Keratinocyte (primary cell): ENCODE measurements at regions not wholly inside any gene's neighbourhood (a gene's known extent, or its start where the extent isn't known, plus 50 kb on each side); places are given as distances from the start of the nearest gene placed in this dataset.

ENCODE experiments used
- DNase-seq: peaks from one replicate; pipeline ENCODE4 v3.0.0-alpha.2; 2011; ENCODE audit warnings: low read depth, missing footprints, low spot score
- FAIRE-seq: peaks from 2 replicates; lab custom pipeline; 2011; peaks lifted over from hg19 to GRCh38; lab: Jason Lieb, UNC
- H2AFZ ChIP-seq: 2 replicates; pipeline ENCODE4 v1.6.0; 2012; ENCODE audit warnings: low read length, control low read depth, inconsistent platforms; ENCODE audit not compliant: control insufficient read depth
- H3K27ac ChIP-seq: 2 replicates; pipeline ENCODE4 v1.5.1; 2011; ENCODE audit warnings: low read length; ENCODE audit not compliant: control insufficient read depth, insufficient read depth
- H3K27me3 ChIP-seq: 3 replicates; pipeline ENCODE4 v1.6.0; 2011; ENCODE audit warnings: low read length; ENCODE audit not compliant: control insufficient read depth, insufficient read depth; ENCODE audit errors: extremely low read depth
- H3K36me3 ChIP-seq, 2 experiments: 2 replicates in 1 of 2; 3 replicates in 1 of 2; pipeline ENCODE4 v1.5.1; 2011; ENCODE audit warnings: low read length in 2 of 2, mild to moderate bottlenecking in 1 of 2; ENCODE audit not compliant: control insufficient read depth in 2 of 2, insufficient read depth in 2 of 2; ENCODE audit errors: extremely low read depth in 1 of 2
- H3K4me1 ChIP-seq: 3 replicates; pipeline ENCODE4 v1.5.1; 2011; ENCODE audit warnings: low read length; ENCODE audit not compliant: control insufficient read depth, insufficient read depth; ENCODE audit errors: extremely low read depth
- H3K4me2 ChIP-seq: 3 replicates; pipeline ENCODE4 v1.6.0; 2011; ENCODE audit warnings: low read depth, low read length; ENCODE audit not compliant: control insufficient read depth, insufficient read depth; ENCODE audit errors: extremely low read depth
- H3K4me3 ChIP-seq, 3 experiments: fragments of 200-600 bp in 1 of 3; sonication (generic) in 1 of 3; 2 replicates in 2 of 3; 3 replicates in 1 of 3; pipeline ENCODE4 v1.5.1; 2011 to 2016; ENCODE audit warnings: low read length in 3 of 3, mild to moderate bottlenecking in 3 of 3, control low read depth in 2 of 3, inconsistent platforms in 1 of 3, low read depth in 1 of 3, mixed read lengths in 1 of 3, mixed run types in 1 of 3, moderate library complexity in 1 of 3; ENCODE audit not compliant: control insufficient read depth in 2 of 3, insufficient read depth in 2 of 3; ENCODE audit errors: extremely low read depth in 1 of 3
- H3K79me2 ChIP-seq: 2 replicates; pipeline ENCODE4 v1.6.0; 2012; ENCODE audit warnings: low read length; ENCODE audit not compliant: control insufficient read depth, insufficient read depth
- H3K9ac ChIP-seq: 3 replicates; pipeline ENCODE4 v1.6.0; 2011; ENCODE audit warnings: low read length; ENCODE audit not compliant: control insufficient read depth, insufficient read depth; ENCODE audit errors: extremely low read depth
- H3K9me1 ChIP-seq: 3 replicates; pipeline ENCODE4 v1.6.0; 2011; ENCODE audit warnings: low read length; ENCODE audit not compliant: control insufficient read depth, insufficient read depth; ENCODE audit errors: extremely low read depth
- H3K9me3 ChIP-seq: 2 replicates; pipeline ENCODE4 v1.5.1; 2012; ENCODE audit warnings: low read depth, low read length; ENCODE audit not compliant: control insufficient read depth
- H4K20me1 ChIP-seq: 3 replicates; pipeline ENCODE4 v1.6.0; 2011; ENCODE audit warnings: low read length; ENCODE audit not compliant: control insufficient read depth, insufficient read depth; ENCODE audit errors: extremely low read depth
- EZH2 ChIP-seq: IDR thresholded peaks from one replicate; pipeline ENCODE4 v1.6.1; 2012; ENCODE audit warnings: inconsistent platforms, mild to moderate bottlenecking, low read length, moderate library complexity
- dilution Hi-C: fragments of 300-500 bp; cut with MboI; formaldehyde crosslinking; loops from one replicate; pipeline ENCODE4 v1.7.0; 2020; ENCODE audit warnings: low sequenced_read_pairs; ENCODE audit not compliant: extremely low pct_ligation_motif_present
- TF ChIP-seq, protein P1 (sequence below), 3 experiments: IDR thresholded peaks in 1 of 3; conservative IDR thresholded peaks in 1 of 3; optimal IDR thresholded peaks in 1 of 3; 2 replicates in 2 of 3; 3 replicates in 1 of 3; pipeline versions ENCODE3 to v1.5.1; 2011; ENCODE audit warnings: low read length in 3 of 3, mild to moderate bottlenecking in 3 of 3, moderate library complexity in 2 of 3, control low read depth in 1 of 3, inconsistent platforms in 1 of 3; ENCODE audit not compliant: insufficient read depth in 2 of 3; ENCODE audit errors: extremely low read depth in 1 of 3

GRCh38 chr3:162119651-162120050 is 623.0 kb downstream of the OTOL1 start:
- no peak for TF ChIP-seq EZH2
- TF ChIP-seq, protein P1, sequence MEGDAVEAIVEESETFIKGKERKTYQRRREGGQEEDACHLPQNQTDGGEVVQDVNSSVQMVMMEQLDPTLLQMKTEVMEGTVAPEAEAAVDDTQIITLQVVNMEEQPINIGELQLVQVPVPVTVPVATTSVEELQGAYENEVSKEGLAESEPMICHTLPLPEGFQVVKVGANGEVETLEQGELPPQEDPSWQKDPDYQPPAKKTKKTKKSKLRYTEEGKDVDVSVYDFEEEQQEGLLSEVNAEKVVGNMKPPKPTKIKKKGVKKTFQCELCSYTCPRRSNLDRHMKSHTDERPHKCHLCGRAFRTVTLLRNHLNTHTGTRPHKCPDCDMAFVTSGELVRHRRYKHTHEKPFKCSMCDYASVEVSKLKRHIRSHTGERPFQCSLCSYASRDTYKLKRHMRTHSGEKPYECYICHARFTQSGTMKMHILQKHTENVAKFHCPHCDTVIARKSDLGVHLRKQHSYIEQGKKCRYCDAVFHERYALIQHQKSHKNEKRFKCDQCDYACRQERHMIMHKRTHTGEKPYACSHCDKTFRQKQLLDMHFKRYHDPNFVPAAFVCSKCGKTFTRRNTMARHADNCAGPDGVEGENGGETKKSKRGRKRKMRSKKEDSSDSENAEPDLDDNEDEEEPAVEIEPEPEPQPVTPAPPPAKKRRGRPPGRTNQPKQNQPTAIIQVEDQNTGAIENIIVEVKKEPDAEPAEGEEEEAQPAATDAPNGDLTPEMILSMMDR (optimal IDR thresholded peaks at IDR 0.05 in 1 of 3, IDR thresholded peaks at IDR 0.05 in 1 of 3, conservative IDR thresholded peaks at IDR 0.05 in 1 of 3; ENCODE audit: extremely low read depth in 1 of 3, insufficient read depth in 2 of 3, low read length in 3 of 3), result no peak
- DNase-seq (no peak), FAIRE-seq (no peak)
- Histone ChIP-seq H3K9me3 (no peaks in the 10 kb centered on the region), H3K4me3 (no peak overlapping the region), H3K9me1 (no peaks in the 10 kb centered on the region), H3K27me3 (no peaks in the 10 kb centered on the region), H2AFZ (no peak overlapping the region), H3K9ac (no peak overlapping the region), H3K4me1 (no peaks in the 10 kb centered on the region), H3K79me2 (no peaks in the 10 kb centered on the region), H3K27ac (no peak overlapping the region), H3K36me3 (no peaks in the 10 kb centered on the region), H3K4me2 (no peak overlapping the region), H4K20me1 (no peaks in the 10 kb centered on the region)
- dilution Hi-C loops, result no loop called here

DNA sequence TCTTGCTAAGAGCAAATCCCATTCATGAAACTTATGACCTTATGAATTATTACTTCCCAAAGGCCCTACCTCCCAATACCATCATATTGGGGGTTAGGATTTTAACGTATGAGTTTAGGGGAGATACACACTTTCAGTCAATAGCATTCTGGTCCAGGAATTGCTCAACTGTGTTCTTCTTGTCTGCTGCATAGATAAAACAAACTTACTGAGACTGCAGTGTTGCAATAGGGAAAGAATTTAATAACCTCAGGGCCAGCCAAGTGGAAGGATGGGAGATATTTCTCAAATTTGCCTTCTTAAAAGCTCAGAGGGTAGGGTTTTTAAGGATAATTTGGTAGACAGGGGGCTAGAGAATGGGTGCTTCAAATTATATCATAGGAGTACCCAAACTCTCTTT is 625.8 kb downstream of the OTOL1 start:
- Histone ChIP-seq H3K36me3 (no peaks in the 10 kb centered on the region), H3K27me3 (no peaks in the 10 kb centered on the region), H3K9ac (no peak overlapping the region), H3K9me1 (no peaks in the 10 kb centered on the region), H3K4me2 (no peak overlapping the region), H3K27ac (no peak overlapping the region), H3K4me3 (no peak overlapping the region), H3K4me1 (no peaks in the 10 kb centered on the region), H3K9me3 (no peaks in the 10 kb centered on the region), H3K79me2 (no peaks in the 10 kb centered on the region), H2AFZ (no peak overlapping the region), H4K20me1 (no peaks in the 10 kb centered on the region)
- no peak for FAIRE-seq
- no peak for TF ChIP-seq EZH2
- TF ChIP-seq, protein P1 (optimal IDR thresholded peaks at IDR 0.05 in 1 of 3, IDR thresholded peaks at IDR 0.05 in 1 of 3, conservative IDR thresholded peaks at IDR 0.05 in 1 of 3; ENCODE audit: extremely low read depth in 1 of 3, insufficient read depth in 2 of 3, low read length in 3 of 3), result no peak
- DNase-seq, result no peak
- dilution Hi-C loops, result no loop called here
